Amniotic stem cell (primary cell): ENCODE measurements at regions not wholly inside any gene's neighbourhood (a gene's known extent, or its start where the extent isn't known, plus 50 kb on each side); places are given as distances from the start of the nearest gene placed in this dataset.
"Not testable (repeated sequence)": the region's sequence is repeated elsewhere in the genome, so short reads cannot be mapped to it uniquely, and the experiment has no call there.

Experiments used
- DNase-seq: peaks from one replicate; lab custom pipeline; 2025; lab: John Stamatoyannopoulos, UW

DNA sequence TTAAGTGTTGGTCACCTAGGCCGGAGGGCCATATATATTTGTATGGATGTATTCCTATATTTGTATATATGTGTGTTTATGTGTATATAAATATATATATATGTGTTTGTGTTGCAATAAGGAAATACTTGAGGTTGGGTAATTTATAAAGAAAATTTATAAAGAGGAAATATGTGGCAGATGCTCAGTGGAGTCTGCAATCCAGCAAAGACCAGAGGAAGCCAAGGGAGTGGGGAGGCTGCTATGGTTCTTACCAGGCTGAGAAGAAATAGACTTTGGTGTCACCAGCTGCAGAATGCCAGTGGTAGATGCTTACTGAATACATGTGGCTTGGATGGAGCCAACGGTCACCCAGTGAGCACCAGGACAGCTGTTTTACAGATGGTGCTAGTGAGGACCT is 97.4 kb upstream of the ELOVL5 start:
- no peak for DNase-seq

DNA sequence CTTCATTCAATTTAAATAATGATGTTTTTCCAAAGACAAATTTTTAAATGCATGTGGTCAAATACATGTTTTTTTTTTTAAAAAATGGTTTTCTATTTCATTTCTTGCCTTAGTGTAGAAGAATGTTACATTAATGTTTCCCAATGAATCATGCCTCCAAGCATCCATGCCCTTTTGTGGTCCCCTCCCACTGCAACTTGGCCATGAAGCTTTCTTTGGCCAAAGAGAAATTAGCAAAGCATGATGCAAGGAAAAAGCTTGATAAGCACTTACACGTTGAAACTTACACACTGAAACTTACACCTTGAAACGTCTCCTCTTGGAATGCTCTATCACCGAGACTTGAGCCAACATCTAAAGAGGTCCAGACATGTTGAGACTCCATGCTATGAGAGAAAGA is 93.0 kb upstream of the ELOVL5 start:
- DNase-seq = peak; percentile 39

DNA sequence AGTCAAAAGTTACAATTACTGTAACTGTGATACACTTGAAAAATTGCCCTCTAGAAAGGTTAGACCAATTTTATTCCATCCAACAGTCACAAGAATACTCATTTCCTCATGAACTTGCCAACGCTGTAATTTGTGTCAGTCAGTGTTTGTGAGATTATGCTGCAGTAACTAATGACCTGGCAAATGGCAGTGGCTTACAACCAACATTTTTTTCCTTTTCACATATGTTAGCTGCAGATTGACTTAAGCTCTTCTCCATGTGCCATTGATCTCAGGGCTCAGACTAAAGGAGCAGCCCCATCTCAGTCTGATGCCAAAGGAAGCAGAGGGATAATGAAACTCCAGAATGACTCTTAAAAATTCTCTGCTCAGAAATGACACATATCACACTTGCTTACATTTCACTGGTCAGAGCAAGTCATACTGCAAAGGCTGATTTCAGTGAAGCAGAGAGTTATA is 92.3 kb upstream of the ELOVL5 start:
- DNase-seq = no peak

DNA sequence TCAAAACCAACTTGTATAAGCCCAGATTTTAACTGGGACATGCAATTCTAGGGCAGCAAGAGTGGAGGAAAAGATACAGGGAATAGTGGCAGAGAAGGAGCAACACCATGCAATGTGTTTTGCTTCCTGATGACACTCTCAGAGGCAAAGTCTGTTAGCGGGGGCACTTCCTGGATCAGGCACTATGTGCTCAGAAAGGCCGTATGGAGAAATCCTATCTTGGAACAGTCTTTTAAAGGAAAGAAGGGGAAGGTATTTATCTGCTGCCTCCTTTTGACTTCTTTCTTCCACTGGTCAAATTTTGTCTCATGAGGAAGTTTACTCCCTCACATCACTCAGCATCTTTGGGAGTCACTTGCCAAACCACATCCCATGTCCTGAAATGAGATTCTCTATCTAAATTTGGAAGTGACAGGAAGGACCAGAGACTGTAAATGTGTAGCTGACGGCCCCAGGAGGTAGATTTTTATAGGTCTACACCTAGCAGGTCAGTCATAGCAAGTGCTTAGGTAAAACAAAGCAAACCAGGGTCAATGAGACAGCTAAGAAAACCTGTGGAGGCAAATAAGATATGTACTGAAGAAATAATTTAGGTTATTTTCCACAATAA is 91.7 kb upstream of the ELOVL5 start:
- no peak for DNase-seq

DNA sequence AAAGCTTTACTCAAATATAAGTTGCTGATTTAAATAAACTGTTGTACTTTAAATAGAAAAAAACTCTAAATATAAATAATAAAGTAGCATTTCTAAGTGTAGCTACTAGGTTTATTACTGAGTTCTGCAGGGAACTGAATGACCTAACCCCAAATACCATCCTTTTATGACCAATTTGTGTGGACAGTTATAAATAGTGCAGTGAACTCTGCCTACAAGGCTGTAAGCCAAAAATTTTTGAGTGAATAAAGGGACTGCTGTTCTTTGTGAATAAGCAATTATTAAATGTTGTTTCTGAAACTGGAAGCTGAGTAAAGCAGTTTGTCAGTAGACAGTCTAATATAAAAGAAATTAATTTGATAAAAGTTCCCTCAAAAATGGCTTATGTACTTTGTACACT is 90.8 kb upstream of the ELOVL5 start:
- DNase-seq = no peak

DNA sequence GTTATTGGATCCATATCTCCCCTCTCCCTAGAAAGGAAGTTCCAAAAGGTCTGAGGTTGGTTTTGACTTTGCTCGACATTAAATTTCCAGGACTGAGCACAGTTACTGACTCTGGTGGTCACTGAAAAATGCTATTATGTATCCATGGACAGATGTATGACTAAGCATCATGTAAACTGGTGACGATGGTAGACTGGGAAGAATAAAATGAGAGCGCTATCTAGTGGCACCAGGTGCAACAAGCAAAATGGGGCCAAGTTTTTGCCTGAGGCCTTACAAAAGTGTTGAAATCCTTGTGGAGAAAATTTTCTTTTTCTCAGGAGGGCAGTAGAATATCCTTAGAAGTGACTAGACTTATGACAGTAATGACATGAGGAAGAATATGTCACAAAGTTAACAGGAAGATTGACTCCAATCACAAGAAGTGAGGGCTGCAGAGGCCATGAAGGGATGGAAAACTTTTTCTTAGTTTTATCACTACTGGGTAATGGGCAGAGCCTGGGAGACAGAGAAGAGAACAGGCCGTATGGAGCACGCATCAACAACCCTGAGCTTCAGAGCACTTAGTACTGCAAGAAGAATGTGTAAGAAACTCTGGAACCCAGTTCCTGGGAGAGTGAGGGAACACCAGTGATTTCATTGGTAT is 88.9 kb upstream of the ELOVL5 start:
- DNase-seq = no peak

DNA sequence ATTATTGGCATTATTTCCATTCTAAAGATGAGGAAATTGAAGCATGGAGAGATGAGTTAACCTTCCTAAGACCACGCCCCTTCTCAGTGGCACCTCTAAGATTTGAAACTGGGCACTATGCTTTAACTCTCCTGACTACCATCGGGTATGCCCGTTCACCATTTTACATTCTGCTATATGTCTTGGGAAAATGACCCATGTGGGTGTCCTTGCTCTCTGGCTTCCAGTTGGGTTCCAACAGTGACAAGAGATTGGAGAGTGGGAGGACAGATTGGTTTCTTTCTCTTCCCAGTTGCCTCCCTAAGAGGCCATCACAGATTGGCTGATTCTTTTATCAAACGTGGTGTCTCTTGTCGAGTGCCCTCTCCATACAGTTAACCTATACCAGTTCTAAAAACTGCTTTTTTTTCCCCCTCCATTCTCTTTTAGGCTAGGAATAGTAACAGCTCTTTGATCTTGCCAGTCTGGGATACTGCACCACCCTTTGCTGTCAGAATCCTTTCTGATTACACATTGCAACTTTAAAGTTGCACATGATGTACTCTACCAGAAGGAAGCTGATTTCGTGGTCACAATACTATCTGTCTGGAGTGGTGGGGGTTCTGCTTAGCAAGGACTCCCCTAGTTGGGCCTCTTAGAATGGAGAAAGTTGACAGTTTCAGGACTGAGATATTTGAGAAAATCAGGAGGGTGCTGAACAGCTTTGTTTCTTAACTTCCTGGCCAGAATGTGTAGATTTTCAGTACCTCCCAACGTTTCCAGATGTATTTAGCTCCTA is 88.0 kb upstream of the ELOVL5 start:
- DNase-seq = no peak

DNA sequence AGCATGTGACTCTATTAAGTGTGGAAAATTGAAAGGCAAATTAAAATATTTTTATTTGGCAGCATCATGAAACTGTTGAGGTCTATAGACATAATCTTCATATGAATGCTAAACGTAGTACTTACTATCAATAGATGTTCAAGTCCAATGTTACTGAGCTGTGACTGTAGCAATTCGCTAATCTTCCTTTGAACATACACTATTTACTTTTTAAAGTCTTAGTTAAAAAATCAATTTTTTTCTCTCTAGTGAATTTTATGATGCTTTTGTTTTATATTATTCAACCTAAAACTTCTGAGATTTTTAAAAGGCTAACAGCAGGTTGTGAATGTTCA is 85.2 kb upstream of the ELOVL5 start:
- DNase-seq = no peak

DNA sequence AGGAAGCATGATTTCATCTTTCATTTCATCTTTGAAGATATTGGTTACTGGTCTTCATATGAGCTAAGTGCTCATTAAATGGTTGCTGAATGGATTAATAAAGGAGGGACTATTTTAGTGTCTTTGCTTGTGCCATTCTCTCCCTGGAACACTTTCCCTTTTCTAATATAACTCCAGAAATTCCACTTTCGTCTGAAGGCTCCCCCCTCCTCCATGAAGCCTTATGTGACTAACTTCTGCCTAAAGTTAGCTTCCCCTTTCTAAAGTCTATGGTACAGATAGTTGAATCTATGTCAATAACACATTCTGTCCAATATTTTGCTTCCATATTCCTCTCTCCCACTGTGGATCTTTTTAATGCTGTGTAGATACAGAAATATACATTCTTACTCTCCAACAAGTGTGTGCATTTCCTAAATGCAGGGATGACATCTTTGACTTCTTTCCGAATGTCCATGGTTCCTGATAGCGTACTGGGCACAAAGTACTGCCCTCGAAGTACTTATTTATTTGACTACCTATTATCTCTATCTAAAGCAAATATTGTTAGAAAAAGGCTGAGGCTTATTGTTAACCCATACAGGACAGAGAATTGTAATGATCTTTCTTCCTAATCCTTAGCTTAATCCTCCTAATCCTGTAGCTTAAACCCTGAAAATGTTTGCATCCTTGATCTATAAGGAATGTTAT is 84.7 kb upstream of the ELOVL5 start:
- DNase-seq = no peak

DNA sequence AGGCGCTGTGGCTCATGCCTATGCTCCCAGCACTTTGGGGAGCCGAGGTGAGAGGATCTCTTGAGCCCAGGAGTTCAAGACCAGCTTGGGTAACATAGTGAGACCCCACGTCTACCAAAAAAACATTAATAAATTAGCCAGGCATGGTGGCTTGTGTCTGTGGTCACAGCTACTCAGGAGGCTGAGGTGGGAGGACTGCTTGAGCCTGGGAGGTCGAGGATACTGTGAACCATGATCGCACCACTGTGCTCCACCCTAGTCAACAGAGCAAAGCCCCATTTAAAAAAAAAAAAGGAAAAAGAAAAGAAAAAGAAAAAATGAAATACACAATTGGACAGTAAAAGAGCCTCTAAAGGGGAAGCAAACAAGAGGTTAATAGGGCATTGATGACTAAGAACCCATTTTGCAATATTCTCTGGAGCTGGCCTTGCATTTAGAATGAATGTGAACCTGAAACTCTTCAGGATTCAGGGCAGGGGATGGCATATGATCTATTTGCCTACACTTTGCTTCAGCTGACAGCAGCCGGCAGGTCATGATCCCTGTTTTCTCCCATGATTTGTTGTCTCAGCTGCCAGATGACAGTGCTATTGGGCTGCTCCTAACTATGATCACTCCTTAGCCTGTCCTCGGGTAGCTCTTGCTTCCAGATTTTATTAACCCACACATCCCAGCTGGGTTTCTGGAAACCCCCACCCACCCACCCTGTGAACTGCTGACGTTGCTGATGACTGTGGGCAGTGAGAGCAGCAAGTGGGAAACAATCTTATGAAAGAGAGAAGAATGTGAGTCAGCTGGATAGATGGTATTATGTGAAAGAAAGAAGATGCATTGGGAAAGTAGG is 83.8 kb upstream of the ELOVL5 start:
- no peak for DNase-seq

DNA sequence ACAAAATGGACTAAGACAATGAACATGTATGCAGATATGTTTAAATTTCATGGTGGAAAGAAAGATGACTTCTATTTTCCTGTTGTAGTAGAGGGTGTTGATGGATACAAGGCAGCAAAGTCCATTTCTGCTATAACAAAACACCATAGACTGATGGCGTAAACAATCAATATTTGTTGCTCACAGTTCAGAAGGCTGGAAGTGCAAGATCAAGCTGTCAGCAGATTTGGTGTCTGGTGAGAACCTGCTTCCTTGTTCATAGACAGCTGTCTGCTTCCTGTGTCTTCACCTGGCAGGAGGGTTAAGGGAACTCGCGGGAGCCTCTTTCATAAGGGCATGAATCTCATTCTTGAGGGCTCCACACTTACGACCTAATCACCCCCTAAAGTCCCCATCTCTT is 83.0 kb upstream of the ELOVL5 start:
- no peak for DNase-seq

DNA sequence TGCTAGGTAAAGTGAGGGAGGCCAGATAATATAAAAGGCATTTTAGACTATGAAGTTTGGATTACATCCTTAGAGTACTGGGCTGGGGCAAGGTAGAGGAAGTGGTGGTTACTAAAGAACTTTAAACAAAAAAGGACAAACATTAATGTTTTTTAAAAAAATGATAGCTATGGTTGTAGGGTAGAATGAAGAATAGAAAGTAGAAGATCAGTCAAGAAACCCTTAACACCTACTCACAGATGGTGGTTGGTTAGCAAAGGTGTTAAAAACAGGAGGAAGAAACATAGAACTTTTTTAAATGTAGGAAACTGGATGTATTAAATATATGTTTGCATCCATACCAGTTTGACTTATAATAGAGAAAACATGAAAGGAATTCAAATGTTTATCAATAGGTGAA is 80.7 kb upstream of the ELOVL5 start:
- DNase-seq = no peak

DNA sequence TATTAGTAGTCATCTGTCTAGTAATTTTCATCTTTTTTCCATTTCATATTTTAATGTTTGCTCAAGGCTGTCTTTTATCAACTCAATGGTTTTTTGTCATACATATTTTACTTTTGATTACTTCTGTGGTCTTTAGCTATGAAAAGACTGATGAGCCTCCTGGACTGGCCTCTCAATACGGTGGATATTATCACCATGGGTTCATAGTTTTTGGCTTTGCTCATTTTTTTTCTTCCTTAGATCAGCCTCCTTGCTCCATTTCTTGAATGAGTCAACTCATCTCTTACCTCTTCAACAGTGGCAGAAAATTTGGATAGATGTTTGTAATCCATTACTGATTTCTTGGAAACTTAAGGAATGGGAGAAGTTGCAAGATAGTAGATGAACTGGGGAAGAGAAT is 80.1 kb upstream of the ELOVL5 start:
- no peak for DNase-seq

DNA sequence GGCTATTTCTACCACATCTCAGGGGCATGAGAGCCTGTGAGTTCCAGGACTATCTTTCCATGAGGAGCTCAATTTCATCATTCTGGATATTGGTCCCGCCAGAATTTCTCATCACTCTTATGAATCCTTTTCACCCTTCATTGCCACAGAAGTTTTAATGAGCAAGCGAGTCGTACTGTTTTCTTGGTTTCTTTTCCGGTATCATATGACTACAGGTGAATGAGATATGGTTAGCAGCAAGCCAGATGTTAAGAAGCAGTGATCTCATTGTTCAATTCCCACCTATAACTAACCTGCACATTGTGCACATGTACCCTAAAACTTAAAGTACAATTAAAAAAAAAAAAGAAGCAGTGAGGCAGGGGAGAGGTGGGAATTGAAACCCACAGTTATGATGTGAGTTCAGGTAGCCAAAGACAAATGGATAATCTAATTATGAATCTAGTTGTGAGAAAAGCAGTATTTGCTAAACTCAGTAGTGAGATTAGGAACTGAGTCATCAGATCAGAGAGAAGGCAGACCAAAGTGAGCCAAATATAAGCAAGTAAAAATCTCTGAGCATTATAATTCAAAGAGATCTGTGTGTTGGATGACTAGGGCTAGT is 78.0 kb upstream of the ELOVL5 start:
- DNase-seq = no peak

DNA sequence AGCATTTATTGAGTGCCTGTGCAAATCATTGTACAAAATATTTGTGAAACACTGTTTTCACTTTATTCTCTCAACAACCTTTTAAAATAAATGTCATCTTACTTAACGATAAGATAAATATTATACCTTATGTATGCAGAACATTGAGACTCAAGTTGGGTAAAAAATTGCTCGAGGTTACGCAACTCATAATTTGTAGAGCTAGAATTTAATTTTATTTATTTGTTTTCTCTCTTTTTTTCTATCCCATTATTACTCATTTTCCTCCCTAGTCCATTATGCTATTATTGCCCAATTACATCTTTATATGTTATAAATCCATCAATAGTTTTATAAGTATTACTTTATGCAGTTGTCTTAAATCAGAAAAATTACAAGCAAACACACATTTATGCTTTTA is 77.4 kb upstream of the ELOVL5 start:
- no peak for DNase-seq

DNA sequence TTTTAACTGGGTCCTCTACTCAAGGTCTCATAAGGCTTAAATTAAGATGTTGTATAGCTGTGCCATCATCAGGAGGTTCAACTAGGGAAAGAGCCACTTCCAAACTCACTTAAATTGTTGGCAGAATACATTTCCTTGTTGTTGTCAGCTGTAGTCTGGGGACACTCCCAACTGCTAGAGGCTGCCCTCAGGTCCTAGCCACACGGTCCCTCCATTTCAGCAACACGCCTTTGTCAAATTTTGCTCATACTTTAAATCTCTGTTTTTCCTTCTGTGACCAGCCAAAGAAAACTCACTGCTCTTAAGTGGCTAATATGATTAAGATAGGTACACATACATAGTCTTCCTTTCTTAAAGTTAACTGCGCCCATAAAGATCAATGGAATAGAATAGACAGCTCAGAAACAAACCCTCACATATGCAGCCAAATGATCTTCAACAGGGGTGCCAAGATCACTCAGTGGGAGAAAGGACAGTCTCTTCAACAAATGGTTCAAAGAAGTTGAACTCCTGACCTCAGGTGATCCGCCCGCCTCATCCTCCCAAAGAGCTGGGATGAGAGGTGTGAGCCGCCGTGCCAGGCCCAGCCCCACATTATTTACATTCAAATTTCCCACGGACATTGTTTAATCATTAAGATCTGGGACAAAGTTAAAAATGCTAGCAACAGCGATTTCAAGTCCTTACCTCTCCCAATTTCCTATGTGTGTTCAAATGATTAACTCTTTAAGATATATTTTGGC is 76.4 kb upstream of the ELOVL5 start:
- DNase-seq = no peak

DNA sequence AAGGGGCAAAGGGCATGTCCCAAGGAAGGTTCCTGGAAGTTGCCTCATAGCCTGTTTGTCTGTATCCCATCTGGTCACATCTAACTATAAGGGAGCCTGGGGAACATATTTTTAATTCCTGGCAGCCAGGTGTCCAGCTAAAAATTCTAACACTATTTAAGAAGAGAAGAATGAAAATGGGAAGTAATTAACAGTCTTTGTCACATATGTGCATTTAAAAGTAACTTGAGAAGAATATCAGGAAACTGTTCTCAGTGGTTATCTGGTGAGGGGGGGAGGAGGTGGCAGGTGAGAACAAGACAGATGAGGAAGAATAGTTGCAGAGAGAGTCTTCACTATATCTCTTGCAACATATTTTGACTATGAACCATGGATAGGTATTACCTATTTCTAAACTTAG is 75.5 kb upstream of the ELOVL5 start:
- DNase-seq = no peak

DNA sequence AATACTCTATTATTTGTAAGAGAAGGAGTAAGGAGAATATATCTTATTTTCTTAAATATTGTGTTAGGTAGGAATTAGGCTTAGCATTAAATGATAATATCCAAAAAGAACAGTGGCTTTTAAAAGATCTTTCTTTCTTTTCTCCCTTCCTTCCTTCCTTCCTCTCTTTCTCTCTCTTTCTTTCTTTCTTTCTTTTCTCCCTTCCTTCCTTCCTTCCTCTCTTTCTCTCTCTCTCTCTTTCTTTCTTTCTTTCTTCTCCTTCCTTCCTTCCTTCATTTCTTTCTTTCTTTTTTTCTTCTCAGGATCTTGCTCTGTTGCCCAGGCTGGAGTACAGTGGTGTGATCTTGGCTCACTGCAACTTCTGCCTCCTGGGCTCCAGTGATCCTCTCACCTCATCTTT is 74.8 kb upstream of the ELOVL5 start:
- not testable (repeated sequence) for DNase-seq

DNA sequence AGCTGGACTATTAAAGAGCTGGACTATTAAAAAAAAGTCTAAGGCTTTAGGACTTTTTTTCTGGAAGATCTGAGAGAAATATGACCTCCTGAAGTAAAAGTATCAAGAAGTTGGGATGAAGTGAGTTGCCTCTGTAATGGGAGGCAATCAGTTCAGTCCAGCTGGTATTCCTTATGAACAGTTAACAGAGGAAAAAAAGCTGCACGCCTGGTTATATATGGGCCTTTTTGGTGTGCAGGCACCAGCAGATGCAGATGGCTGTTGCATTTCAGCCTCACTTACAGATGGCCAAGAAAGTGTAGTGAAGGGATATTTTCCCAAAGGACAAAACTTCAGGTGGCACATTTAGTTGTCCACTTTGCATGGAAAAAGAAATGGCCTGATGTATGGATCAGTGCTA is 70.3 kb upstream of the ELOVL5 start:
- no peak for DNase-seq

DNA sequence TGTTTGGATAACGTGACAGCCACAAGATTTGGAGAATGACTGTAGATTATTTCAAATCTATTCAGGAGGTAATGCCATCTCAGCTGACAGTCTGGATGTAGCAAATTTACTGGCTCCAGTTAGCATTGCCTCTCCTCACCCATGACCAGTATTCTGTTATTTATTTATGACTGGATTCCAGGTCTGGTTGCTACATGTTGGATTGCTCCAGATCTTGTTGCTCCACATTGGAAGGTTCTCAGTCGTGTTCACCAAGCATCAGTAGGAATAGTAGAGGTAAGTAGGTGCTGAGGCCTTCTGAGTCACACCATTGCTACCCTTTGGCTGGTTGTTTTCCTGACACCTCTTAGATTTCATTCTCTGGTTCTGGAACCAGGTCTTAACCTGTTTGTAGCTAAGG is 69.5 kb upstream of the ELOVL5 start:
- no peak for DNase-seq

DNA sequence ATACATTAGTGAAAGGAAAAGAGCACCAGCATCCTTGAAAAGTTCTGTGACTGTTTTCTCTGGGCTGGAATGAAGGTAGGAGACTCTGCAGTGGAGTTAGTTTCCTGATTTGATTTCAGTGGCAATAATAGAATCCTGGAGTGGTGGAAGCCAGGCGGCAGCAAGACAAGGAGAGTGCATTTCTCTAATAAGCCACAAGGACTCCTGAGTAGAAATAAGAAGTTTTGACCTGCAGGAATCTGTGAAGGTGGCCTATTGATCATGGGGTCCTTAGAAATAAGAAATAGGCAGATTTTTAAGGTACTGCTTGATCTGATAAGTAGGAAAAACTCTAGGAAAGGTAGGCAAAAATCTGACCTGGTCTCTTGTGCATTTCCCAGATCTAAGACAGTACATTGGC is 68.4 kb upstream of the ELOVL5 start:
- no peak for DNase-seq
